ENCODE measurements at regions not wholly inside any gene's neighbourhood (a gene's known extent, or its start where the extent isn't known, plus 50 kb on each side); places are given as distances from the start of the nearest gene placed in this dataset.

DNA sequence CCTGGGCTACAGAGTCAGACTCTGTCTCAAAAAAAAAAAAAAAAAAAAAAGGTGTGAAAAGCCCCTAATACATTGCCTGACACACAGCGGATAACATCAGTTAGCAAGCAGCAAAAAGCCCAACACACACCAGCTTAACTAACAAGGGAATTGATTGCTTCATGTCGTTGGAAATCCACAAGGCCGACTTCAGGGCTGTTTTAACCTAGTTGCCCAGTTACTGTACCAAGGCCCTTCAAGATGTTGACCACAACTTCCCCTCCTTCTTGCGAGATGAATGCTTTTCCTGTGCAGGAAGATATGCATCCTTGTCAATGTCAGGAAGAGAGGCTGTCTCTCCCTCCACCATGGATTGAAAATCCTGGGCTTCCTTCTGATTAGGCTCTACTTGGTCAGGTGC, 202.9 kb downstream of the MIB1 start:
- intact Hi-C loops (cut with DNase I; ENCODE audit: low total_unique reads): no loop called here
- no peak for DNase-seq
- Histone ChIP-seq H3K9me3 (no peaks in the 10 kb centered on the region), H3K27ac (no peak overlapping the region), H3K4me3 (no peak overlapping the region), H3K27me3 (no peaks in the 10 kb centered on the region), H3K36me3 (no peaks in the 10 kb centered on the region), H3K4me1 (no peaks in the 10 kb centered on the region)
- no peak for TF ChIP-seq POLR2AphosphoS5 (IDR thresholded peaks at IDR 0.05)
- no peak for TF ChIP-seq EP300 (IDR thresholded peaks at IDR 0.05)
- TF ChIP-seq, protein P1, sequence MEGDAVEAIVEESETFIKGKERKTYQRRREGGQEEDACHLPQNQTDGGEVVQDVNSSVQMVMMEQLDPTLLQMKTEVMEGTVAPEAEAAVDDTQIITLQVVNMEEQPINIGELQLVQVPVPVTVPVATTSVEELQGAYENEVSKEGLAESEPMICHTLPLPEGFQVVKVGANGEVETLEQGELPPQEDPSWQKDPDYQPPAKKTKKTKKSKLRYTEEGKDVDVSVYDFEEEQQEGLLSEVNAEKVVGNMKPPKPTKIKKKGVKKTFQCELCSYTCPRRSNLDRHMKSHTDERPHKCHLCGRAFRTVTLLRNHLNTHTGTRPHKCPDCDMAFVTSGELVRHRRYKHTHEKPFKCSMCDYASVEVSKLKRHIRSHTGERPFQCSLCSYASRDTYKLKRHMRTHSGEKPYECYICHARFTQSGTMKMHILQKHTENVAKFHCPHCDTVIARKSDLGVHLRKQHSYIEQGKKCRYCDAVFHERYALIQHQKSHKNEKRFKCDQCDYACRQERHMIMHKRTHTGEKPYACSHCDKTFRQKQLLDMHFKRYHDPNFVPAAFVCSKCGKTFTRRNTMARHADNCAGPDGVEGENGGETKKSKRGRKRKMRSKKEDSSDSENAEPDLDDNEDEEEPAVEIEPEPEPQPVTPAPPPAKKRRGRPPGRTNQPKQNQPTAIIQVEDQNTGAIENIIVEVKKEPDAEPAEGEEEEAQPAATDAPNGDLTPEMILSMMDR (IDR thresholded peaks at IDR 0.05): no peak
- TF ChIP-seq POLR2A (IDR thresholded peaks at IDR 0.05): no peak
- 74 to 88% (median 79%) methylated on average over 4 of the region's 4 CpGs for WGBS, 5 donors

DNA sequence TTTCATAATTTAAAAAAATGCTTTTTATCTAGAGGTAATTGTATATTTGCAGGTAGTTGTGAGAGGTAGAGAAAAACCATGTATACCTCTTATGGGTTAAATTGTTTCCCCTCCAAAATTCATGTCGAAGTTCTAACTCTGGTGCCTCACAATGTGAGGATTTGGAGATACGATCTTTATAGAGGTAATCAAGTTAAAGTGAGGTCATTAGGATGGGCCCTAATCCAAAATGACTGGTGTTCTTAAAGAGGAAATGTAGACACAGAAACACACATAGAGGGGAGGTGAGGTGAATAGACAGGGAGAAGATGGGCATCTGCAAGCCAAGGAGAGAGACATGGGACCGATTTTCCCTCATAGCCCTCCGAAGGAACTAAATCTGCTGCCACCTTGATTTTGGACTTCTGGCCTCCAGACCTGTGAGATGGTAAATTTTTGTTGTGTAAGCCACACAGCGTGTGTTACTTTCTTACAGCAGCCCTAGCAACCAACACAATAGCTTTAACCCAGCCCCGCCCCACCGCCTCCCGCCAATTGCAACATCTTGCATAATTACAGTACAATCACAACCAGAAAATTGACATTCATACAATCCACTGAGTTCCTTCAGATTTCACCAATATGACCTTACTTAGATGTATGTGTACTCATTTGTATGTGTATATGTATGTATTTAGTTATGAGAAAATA, 208.9 kb downstream of the MIB1 start:
- TF ChIP-seq, protein P1 (IDR thresholded peaks at IDR 0.05): no peak
- TF ChIP-seq POLR2A (IDR thresholded peaks at IDR 0.05) (no peak), EP300 (IDR thresholded peaks at IDR 0.05) (no peak), POLR2AphosphoS5 (IDR thresholded peaks at IDR 0.05) (no peak)
- Histone ChIP-seq H3K27ac (no peak overlapping the region), H3K36me3 (no peaks in the 10 kb centered on the region), H3K27me3 (no peaks in the 10 kb centered on the region), H3K9me3 (no peaks in the 10 kb centered on the region), H3K4me1 (no peaks in the 10 kb centered on the region), H3K4me3 (no peak overlapping the region)
- peak in 1 of 2 donors; percentile 24 for DNase-seq
- 75 to 85% (median 83%) methylated on average over 8 of the region's 8 CpGs for WGBS, 5 donors
- intact Hi-C loops (cut with DNase I; ENCODE audit: low total_unique reads): loop anchor here (10.0 kb wide), 1 partner anchor 755 kb away; no protein-coding TSS in a partner anchor

DNA sequence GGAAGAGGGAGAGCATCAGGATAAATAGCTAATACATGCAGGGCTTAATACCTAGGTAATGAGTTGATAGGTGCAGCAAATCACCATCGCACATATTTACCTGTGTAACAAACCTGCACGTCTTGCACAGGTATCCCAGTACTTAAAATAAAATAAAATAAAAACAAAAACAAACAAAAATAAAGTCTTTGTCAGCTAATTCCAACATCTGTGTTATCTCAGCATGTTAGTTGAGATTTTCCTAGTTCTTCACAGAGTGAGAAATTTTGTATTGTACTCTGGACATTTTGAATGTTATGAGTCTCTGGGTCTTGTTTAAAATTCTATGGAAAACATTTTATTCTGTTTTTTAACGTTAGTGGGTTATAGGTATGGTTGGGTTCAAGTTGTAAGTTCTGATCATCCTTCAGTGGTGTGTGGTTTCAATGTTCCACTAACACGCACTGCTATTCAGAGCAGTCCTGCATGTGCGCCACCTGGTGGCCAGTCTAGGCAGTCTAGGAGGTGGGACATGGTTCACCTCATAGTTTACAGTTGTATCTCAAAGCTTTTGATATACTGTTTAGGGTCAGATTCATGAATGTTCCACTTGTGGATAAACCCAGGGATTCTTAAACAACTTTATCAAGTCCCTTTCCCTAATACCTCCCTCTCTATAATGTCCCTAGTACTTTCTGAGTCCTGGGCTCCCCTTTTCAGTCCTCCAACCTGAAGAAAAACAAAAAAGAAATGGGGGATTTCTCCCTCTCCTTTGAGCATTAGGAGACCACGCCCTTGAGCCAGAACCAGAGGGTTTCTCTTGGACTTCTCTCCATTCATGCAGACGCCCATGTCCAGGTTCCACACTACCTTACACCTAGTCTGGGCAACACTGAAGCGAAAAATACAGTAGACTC, 213.4 kb upstream of the GATA6 start:
- Histone ChIP-seq H3K27ac (peak overlapping the region in 3 of 5 donors; percentile 9 to 82 (median 13)), H3K36me3 (no peaks in the 10 kb centered on the region), H3K4me1 (peaks cover 0 to 9% (median 2%) of the 10 kb centered on the region in 4 donors), H3K27me3 (no peaks in the 10 kb centered on the region), H3K9me3 (no peaks in the 10 kb centered on the region), H3K4me3 (no peak overlapping the region)
- intact Hi-C loops (cut with DNase I; ENCODE audit: low total_unique reads): loop anchor here (10.0 kb wide), 1 partner anchor 761 kb away; no protein-coding TSS in a partner anchor
- TF ChIP-seq EP300 (IDR thresholded peaks at IDR 0.05) (no peak), POLR2A (IDR thresholded peaks at IDR 0.05) (no peak), POLR2AphosphoS5 (IDR thresholded peaks at IDR 0.05) (peak in 1 of 3 donors; percentile 56)
- TF ChIP-seq, protein P1 (IDR thresholded peaks at IDR 0.05): peak in 5 of 7 experiments; percentile 63 to 92 (median 87)
- peak; percentile 91 for DNase-seq
- WGBS, 5 donors: 40 to 45% (median 41%) methylated on average over 8 of the region's 8 CpGs

DNA sequence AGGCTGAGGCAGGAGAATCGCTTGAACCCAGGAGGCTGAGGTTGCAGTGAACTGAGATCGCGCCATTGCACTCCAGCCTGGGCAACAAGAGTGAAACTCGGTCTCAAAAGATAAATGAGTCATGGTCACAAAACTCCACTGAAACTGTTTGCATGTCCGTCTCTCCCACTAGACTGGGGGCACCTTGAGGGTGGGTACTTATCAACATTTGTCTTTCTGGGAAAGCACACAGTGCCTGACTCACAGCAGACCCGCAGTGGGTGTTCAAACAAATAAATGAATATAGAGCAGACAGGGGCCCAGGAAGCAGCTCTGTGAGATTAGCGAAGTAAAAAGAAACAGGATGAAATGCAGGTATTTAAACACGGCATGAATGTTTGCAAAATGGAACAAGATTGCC, 211.1 kb upstream of the GATA6 start:
- peak; percentile 38 to 62 for DNase-seq
- Histone ChIP-seq H3K36me3 (no peaks in the 10 kb centered on the region), H3K27ac (peak overlapping the region; percentile 46 to 82 (median 57)), H3K9me3 (no peaks in the 10 kb centered on the region), H3K27me3 (no peaks in the 10 kb centered on the region), H3K4me1 (peaks cover 0 to 9% (median 2%) of the 10 kb centered on the region in 4 donors), H3K4me3 (no peak overlapping the region)
- peak in 2 of 3 donors; percentile 29 to 43 for TF ChIP-seq POLR2AphosphoS5 (IDR thresholded peaks at IDR 0.05)
- TF ChIP-seq, protein P1 (IDR thresholded peaks at IDR 0.05): no peak
- no peak for TF ChIP-seq POLR2A (IDR thresholded peaks at IDR 0.05)
- TF ChIP-seq EP300 (IDR thresholded peaks at IDR 0.05): no peak
- intact Hi-C loops (cut with DNase I; ENCODE audit: low total_unique reads): loop anchor here (10.0 kb wide), 1 partner anchor 763 kb away; no protein-coding TSS in a partner anchor
- WGBS, 5 donors: 31 to 56% (median 42%) methylated on average over 7 to 8 of the region's 8 CpGs

All from stomach (tissue), 8 donors.